Gastroesophageal sphincter (tissue), 3 donors: ENCODE measurements at regions not wholly inside any gene's neighbourhood (a gene's known extent, or its start where the extent isn't known, plus 50 kb on each side); places are given as distances from the start of the nearest gene placed in this dataset.

Experiments
- EP300 ChIP-seq: sonication (generic); formaldehyde crosslinking; IDR thresholded peaks from one replicate; pipeline ENCODE4 v1.6.1; 2017; ENCODE audit warnings: antibody characterized with exemption, mild to moderate bottlenecking
- POLR2A ChIP-seq, 2 donors: fragments of 450-650 bp; IDR thresholded peaks; one replicate each; pipeline ENCODE4 v1.6.1; 2017; ENCODE audit warnings: antibody characterized with exemption in 2 of 2, mild to moderate bottlenecking in 2 of 2, moderate library complexity in 1 of 2
- POLR2AphosphoS5 ChIP-seq: sonication (generic); formaldehyde crosslinking; IDR thresholded peaks from one replicate; pipeline ENCODE4 v1.6.1; 2017; ENCODE audit warnings: antibody characterized with exemption
- TF ChIP-seq, protein P1 (sequence below), 4 experiments: fragments of 200-600 bp in 2 of 4; fragments of 450-650 bp in 2 of 4; sonication (generic) in 1 of 4; IDR thresholded peaks; one replicate each; pipeline ENCODE4 v1.5.1; 2017 to 2019; ENCODE audit warnings: antibody characterized with exemption in 4 of 4, mild to moderate bottlenecking in 2 of 4, moderate library complexity in 2 of 4

DNA sequence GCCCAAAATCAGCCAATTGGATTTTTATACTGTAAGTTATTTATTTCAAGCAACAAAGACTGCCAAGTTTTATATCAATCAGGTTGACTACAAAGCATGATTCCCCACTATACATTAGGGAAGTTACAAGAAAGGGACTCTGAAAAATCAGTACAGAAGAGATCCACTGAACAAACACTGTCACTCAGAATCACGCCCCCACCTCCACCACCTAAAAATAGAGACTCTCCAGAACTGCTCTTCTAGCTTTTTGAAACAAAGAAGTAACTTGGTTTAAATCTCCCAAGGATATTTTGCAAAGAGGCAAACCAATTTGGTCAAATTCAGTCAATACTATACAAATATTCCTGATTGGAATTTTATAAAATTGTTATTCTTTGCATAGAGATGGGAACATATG, 438.0 kb downstream of the HTR1A start:
- TF ChIP-seq, protein P1, sequence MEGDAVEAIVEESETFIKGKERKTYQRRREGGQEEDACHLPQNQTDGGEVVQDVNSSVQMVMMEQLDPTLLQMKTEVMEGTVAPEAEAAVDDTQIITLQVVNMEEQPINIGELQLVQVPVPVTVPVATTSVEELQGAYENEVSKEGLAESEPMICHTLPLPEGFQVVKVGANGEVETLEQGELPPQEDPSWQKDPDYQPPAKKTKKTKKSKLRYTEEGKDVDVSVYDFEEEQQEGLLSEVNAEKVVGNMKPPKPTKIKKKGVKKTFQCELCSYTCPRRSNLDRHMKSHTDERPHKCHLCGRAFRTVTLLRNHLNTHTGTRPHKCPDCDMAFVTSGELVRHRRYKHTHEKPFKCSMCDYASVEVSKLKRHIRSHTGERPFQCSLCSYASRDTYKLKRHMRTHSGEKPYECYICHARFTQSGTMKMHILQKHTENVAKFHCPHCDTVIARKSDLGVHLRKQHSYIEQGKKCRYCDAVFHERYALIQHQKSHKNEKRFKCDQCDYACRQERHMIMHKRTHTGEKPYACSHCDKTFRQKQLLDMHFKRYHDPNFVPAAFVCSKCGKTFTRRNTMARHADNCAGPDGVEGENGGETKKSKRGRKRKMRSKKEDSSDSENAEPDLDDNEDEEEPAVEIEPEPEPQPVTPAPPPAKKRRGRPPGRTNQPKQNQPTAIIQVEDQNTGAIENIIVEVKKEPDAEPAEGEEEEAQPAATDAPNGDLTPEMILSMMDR (IDR thresholded peaks at IDR 0.05), result no peak
- TF ChIP-seq POLR2AphosphoS5 (no peak), POLR2A (IDR thresholded peaks at IDR 0.05) (no peak), EP300 (no peak)
